IMR-90 (cell line): ENCODE measurements at regions not wholly inside any gene's neighbourhood (a gene's known extent, or its start where the extent isn't known, plus 50 kb on each side); places are given as distances from the start of the nearest gene placed in this dataset.

ENCODE experiments used
- ATAC-seq: fragments of 200-7000 bp; cut with Tn5 transposase; 2 replicates; pipeline ENCODE4 v1.9.1; 2020; ENCODE audit warnings: low read depth, mild to moderate bottlenecking, moderate library complexity
- BruUV-seq: library from RNA; stranded (reverse); fragments of 400-500 nt; replicated peaks from 2 replicates; lab custom pipeline; 2021; lab: Mats Ljungman, UMichigan
- CTCF ChIA-PET: fragments of 300-600 bp; formaldehyde crosslinking; extraction: SDS; loops from one replicate; lab custom pipeline; 2021; ENCODE audit warnings: antibody characterized with exemption; lab: Yijun Ruan, JAX
- POLR2A ChIA-PET: fragments of 300-600 bp; sonication (Branson Sonifier 250); formaldehyde crosslinking; loops from one replicate; lab custom pipeline; 2022; ENCODE audit warnings: antibody characterized with exemption; ENCODE audit not compliant: unreplicated experiment; lab: Charles Lee
- DNase-seq: peaks from one replicate; pipeline ENCODE4 v3.0.0; 2013
- H2AFZ ChIP-seq: replicated peaks from 2 replicates; pipeline ENCODE3; 2013; ENCODE audit warnings: low read length, mild to moderate bottlenecking; ENCODE audit not compliant: poor library complexity
- H2AK5ac ChIP-seq: 2 replicates; pipeline ENCODE4 v1.6.1; 2013; ENCODE audit warnings: low read depth, low read length, inconsistent platforms
- H2AK9ac ChIP-seq: replicated peaks from 2 replicates; pipeline ENCODE3; 2013; ENCODE audit warnings: mild to moderate bottlenecking, low read depth, low read length, moderate library complexity; ENCODE audit not compliant: poor library complexity
- H2BK120ac ChIP-seq: 2 replicates; pipeline ENCODE4 v1.6.1; 2013; ENCODE audit warnings: low read depth, low read length, inconsistent platforms
- H2BK15ac ChIP-seq: 3 replicates; pipeline ENCODE4 v1.6.1; 2013; ENCODE audit warnings: low read depth, low read length, inconsistent platforms
- H2BK20ac ChIP-seq: 2 replicates; pipeline ENCODE4 v1.6.1; 2013; ENCODE audit warnings: low read depth, mild to moderate bottlenecking, inconsistent platforms, low read length, moderate library complexity
- H2BK5ac ChIP-seq: 2 replicates; pipeline ENCODE4 v1.6.1; 2013; ENCODE audit warnings: mild to moderate bottlenecking, low read depth, low read length, inconsistent platforms; ENCODE audit not compliant: poor library complexity, severe bottlenecking
- H3K14ac ChIP-seq: replicated peaks from 2 replicates; pipeline ENCODE4 v1.6.1; 2013; ENCODE audit warnings: low read depth, low read length, inconsistent platforms
- H3K18ac ChIP-seq: 2 replicates; pipeline ENCODE4 v1.6.1; 2013; ENCODE audit warnings: low read depth, low read length, control low read depth
- H3K23ac ChIP-seq: 2 replicates; pipeline ENCODE4 v1.6.1; 2013; ENCODE audit warnings: low read depth, low read length, inconsistent platforms
- H3K27ac ChIP-seq: 2 replicates; pipeline ENCODE4 v1.5.1; 2013; ENCODE audit warnings: mild to moderate bottlenecking, control low read depth, low read length; ENCODE audit not compliant: insufficient read depth
- H3K27me3 ChIP-seq: 2 replicates; pipeline ENCODE4 v1.6.1; 2013; ENCODE audit warnings: low read length; ENCODE audit not compliant: control insufficient read depth, insufficient read depth
- H3K36me3 ChIP-seq: 2 replicates; pipeline ENCODE4 v1.6.1; 2013; ENCODE audit warnings: low read length, mixed read lengths; ENCODE audit not compliant: control insufficient read depth, insufficient read depth
- H3K4ac ChIP-seq: 2 replicates; pipeline ENCODE4 v1.6.1; 2013; ENCODE audit warnings: low read depth, low read length, inconsistent platforms
- H3K4me1 ChIP-seq: 2 replicates; pipeline ENCODE4 v1.6.1; 2013; ENCODE audit warnings: low read length, mixed read lengths; ENCODE audit not compliant: control insufficient read depth, insufficient read depth
- H3K4me2 ChIP-seq: 2 replicates; pipeline ENCODE4 v1.6.1; 2013; ENCODE audit warnings: low read depth, mild to moderate bottlenecking, control low read depth, low read length, moderate library complexity
- H3K4me3 ChIP-seq: 2 replicates; pipeline ENCODE4 v1.5.1; 2013; ENCODE audit warnings: low read depth, mild to moderate bottlenecking, control low read depth, low read length, moderate library complexity; ENCODE audit not compliant: insufficient read depth
- H3K56ac ChIP-seq: 2 replicates; pipeline ENCODE4 v1.6.1; 2013; ENCODE audit warnings: low read length, inconsistent platforms; ENCODE audit not compliant: insufficient read depth; ENCODE audit errors: extremely low read depth
- H3K79me1 ChIP-seq, 2 experiments: 2 replicates each; pipeline ENCODE4 v1.6.1; 2013; ENCODE audit warnings: low read length in 2 of 2, inconsistent platforms in 1 of 2, low read depth in 1 of 2
- H3K9ac ChIP-seq: 2 replicates; pipeline ENCODE4 v1.6.1; 2013; ENCODE audit warnings: low read depth, low read length, control low read depth
- H3K9me1 ChIP-seq: 2 replicates; pipeline ENCODE4 v1.6.1; 2013; ENCODE audit warnings: low read length, inconsistent platforms; ENCODE audit not compliant: insufficient read depth
- H3K9me3 ChIP-seq: 2 replicates; pipeline ENCODE4 v1.6.1; 2013; ENCODE audit warnings: low read length; ENCODE audit not compliant: control insufficient read depth, insufficient read depth
- H4K20me1 ChIP-seq: 2 replicates; pipeline ENCODE4 v1.6.1; 2013; ENCODE audit warnings: low read length, inconsistent platforms; ENCODE audit not compliant: insufficient read depth
- H4K5ac ChIP-seq: 2 replicates; pipeline ENCODE4 v1.6.1; 2013; ENCODE audit warnings: mild to moderate bottlenecking, low read depth, low read length, control low read depth
- H4K8ac ChIP-seq, 2 experiments: 2 replicates each; pipeline ENCODE4 v1.6.1; 2013; ENCODE audit warnings: low read depth in 2 of 2, low read length in 2 of 2, control low read depth in 1 of 2, inconsistent platforms in 1 of 2
- H4K91ac ChIP-seq: 2 replicates; pipeline ENCODE4 v1.6.1; 2013; ENCODE audit warnings: low read depth, low read length, inconsistent platforms; ENCODE audit not compliant: insufficient read depth
- BHLHE40 ChIP-seq: fragments of 150-350 bp; IDR thresholded peaks from 2 replicates; pipeline ENCODE4 v1.6.1; 2016; ENCODE audit warnings: mild to moderate bottlenecking, low read depth, low read length
- POLR2A ChIP-seq: IDR thresholded peaks from 2 replicates; pipeline ENCODE4 v1.6.1; 2012; ENCODE audit warnings: mild to moderate bottlenecking, low read depth, low read length
- WGBS, 2 experiments: methylation state at CpG; one replicate each; pipeline versions ENCODE4 v1.1.5 to v1.1.7; 2013; ENCODE audit warnings: missing lambda C conversion rate in 2 of 2; ENCODE audit not compliant: insufficient read length in 1 of 2; ENCODE audit errors: extremely low coverage in 2 of 2; 5-methylcytosine and 5-hydroxymethylcytosine counted together
- dilution Hi-C: fragments of 300-500 bp; cut with HindIII; formaldehyde crosslinking; loops from one replicate; pipeline ENCODE4 v1.14.3; 2018; ENCODE audit warnings: low sequenced_read_pairs; ENCODE audit not compliant: unreplicated experiment
- in situ Hi-C: fragments of 300-500 bp; cut with MboI; formaldehyde crosslinking; loops from 3 replicates; pipeline ENCODE4 v1.14.3; 2019; ENCODE audit warnings: low sequenced_read_pairs, inconsistent platforms, mixed read lengths
- intact Hi-C: fragments of 100-400 bp; cut with micrococcal nuclease; formaldehyde crosslinking; loops from 2 replicates; pipeline ENCODE4 v1.10.0; 2022
- TF ChIP-seq, protein P1 (sequence below): fragments of 150-350 bp; IDR thresholded peaks from 2 replicates; pipeline ENCODE4 v1.6.1; 2016; ENCODE audit warnings: low read depth, mild to moderate bottlenecking, low read length, moderate library complexity, borderline replicate concordance

DNA sequence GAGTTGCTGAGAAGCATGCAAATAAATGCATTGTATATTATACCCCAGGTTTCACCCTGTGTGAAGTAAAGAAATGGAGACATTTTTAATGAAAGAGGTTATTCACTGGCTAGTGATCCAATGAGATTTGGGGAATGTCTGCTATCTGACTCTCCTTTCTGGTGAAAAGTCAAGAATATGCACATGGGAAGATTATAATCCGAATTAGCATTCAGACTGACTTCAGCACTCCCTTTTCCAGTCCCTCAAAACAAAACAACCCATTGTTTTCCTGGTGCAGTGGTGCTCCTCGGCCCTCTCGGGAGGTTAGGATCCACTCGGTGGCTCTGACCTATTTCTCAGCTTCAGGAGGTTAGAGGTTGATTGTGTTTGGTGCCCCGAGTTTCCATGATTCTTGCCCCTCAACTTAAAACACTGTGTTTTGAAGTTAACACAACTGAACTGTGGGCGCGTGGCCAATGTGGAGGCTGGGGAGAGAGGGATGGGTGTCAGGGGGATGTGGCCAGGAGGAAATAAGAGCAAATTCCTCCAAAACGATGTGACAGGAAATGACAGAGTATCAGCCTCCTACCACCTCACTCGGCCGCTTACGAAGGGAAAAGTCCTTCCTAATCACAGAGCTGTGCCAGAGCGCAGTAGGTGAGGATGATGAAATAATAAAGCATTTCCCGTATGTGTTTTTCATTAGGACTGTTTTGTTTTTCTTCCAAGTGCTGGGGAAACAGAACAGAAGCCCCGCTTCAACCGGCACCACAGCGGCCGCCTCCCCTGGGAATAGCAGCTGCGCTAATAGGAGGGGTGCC, 440.1 kb downstream of the MTX2 start:
- CTCF ChIA-PET, result no interaction called here
- intact Hi-C loops, result no loop called here
- H3K56ac ChIP-seq, result no peak overlapping the region

More for the DNA sequence above, 440.1 kb downstream of the MTX2 start:
- no peak overlapping the region for H3K18ac ChIP-seq
- H4K5ac ChIP-seq, result no peak overlapping the region
- POLR2A ChIA-PET, result no interaction called here
- dilution Hi-C loops, result no loop called here
- no peak overlapping the region for H4K91ac ChIP-seq
- no peaks in the 10 kb centered on the region for H4K20me1 ChIP-seq
- no peak overlapping the region for H2BK15ac ChIP-seq
- no peak overlapping the region for H2AK9ac ChIP-seq
- H2BK5ac ChIP-seq, result no peak overlapping the region
- DNase-seq, result no peak
- no peak overlapping the region for H3K9ac ChIP-seq
- H3K79me1 ChIP-seq, result no peaks in the 10 kb centered on the region
- no peak overlapping the region for H2BK120ac ChIP-seq
- TF ChIP-seq, protein P1, sequence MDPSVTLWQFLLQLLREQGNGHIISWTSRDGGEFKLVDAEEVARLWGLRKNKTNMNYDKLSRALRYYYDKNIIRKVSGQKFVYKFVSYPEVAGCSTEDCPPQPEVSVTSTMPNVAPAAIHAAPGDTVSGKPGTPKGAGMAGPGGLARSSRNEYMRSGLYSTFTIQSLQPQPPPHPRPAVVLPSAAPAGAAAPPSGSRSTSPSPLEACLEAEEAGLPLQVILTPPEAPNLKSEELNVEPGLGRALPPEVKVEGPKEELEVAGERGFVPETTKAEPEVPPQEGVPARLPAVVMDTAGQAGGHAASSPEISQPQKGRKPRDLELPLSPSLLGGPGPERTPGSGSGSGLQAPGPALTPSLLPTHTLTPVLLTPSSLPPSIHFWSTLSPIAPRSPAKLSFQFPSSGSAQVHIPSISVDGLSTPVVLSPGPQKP, result no peak
- TF ChIP-seq POLR2A (no peak), BHLHE40 (no peak)
- no peaks in the 10 kb centered on the region for H3K36me3 ChIP-seq
- H2AK5ac ChIP-seq, result no peak overlapping the region
- no peak overlapping the region for H4K8ac ChIP-seq
- no peak for ATAC-seq
- H3K4me1 ChIP-seq, result no peaks in the 10 kb centered on the region
- H3K9me1 ChIP-seq, result no peaks in the 10 kb centered on the region
- H2BK20ac ChIP-seq, result no peak overlapping the region
- H3K14ac ChIP-seq, result no peak overlapping the region
- no CpG with 5 or more reads among the region's 18 CpGs for WGBS, 2 experiments
- H3K23ac ChIP-seq, result no peak overlapping the region
- H3K27me3 ChIP-seq, result no peaks in the 10 kb centered on the region; the same call in none of the 2 replicates
- no TSS peak for BruUV-seq
- no peaks in the 10 kb centered on the region for H3K9me3 ChIP-seq
- H3K4ac ChIP-seq, result no peak overlapping the region
- in situ Hi-C loops, result no loop called here
- H3K4me3 ChIP-seq, result no peak overlapping the region
- no peak overlapping the region for H2AFZ ChIP-seq
- no peak overlapping the region for H3K4me2 ChIP-seq
- no peak overlapping the region for H3K27ac ChIP-seq
